HEK293 (cell line): ENCODE measurements at regions not wholly inside any gene's neighbourhood (a gene's known extent, or its start where the extent isn't known, plus 50 kb on each side); places are given as distances from the start of the nearest gene placed in this dataset.

ENCODE experiments used
- CTCF ChIA-PET: fragments of 350-600 bp; formaldehyde crosslinking; extraction: SDS; loops from one replicate; lab custom pipeline; 2021; ENCODE audit warnings: antibody characterized with exemption; lab: Yijun Ruan, JAX
- POLR2A ChIA-PET: fragments of 300-600 bp; formaldehyde crosslinking; extraction: SDS; loops from one replicate; lab custom pipeline; 2020; ENCODE audit warnings: antibody characterized with exemption, inconsistent platforms; lab: Yijun Ruan, JAX
- H3K27ac ChIP-seq: fragments of 200-500 bp; sonication (Bioruptor generic); 2 replicates; pipeline ENCODE4 v1.5.1; 2014; ENCODE audit warnings: low read depth, low read length, control low read depth, inconsistent platforms; ENCODE audit errors: extremely low read depth
- H3K36me3 ChIP-seq, 2 experiments: fragments of 200-500 bp in 1 of 2; sonication (Bioruptor generic) in 1 of 2; 1 replicate in 1 of 2; 2 replicates in 1 of 2; pipeline ENCODE4 v1.5.1; 2014 to 2017; ENCODE audit warnings: inconsistent platforms in 2 of 2, low read length in 2 of 2; ENCODE audit not compliant: control insufficient read depth in 2 of 2, insufficient read depth in 1 of 2
- H3K4me1 ChIP-seq: fragments of 200-500 bp; sonication (Bioruptor generic); 2 replicates; pipeline ENCODE4 v1.5.1; 2014; ENCODE audit warnings: mild to moderate bottlenecking, low read length, inconsistent platforms; ENCODE audit not compliant: control insufficient read depth, insufficient read depth
- H3K4me3 ChIP-seq: 2 replicates; pipeline ENCODE4 v1.5.1; 2011; ENCODE audit warnings: low read depth, mild to moderate bottlenecking, control low read depth, low read length, moderate library complexity
- H3K9me3 ChIP-seq: fragments of 200-500 bp; sonication (Bioruptor generic); 2 replicates; pipeline ENCODE4 v1.5.1; 2014; ENCODE audit warnings: low read depth, low read length, inconsistent platforms; ENCODE audit not compliant: control insufficient read depth, insufficient read depth
- ATF2 ChIP-seq: fragments of 450-650 bp; formaldehyde crosslinking; IDR thresholded peaks from 2 replicates; pipeline ENCODE4 v1.5.1; 2016; ENCODE audit warnings: missing biosample characterization, missing genetic modification characterization, low read depth
- PBX3 ChIP-seq: sonication (generic); formaldehyde crosslinking; IDR thresholded peaks from 2 replicates; pipeline ENCODE4 v1.8.1; 2022; ENCODE audit warnings: mild to moderate bottlenecking, moderate library complexity, missing genetic modification reagents
- PRDM2 ChIP-seq: fragments of 450-650 bp; formaldehyde crosslinking; IDR thresholded peaks from 2 replicates; pipeline ENCODE4 v1.5.1; 2016; ENCODE audit warnings: missing biosample characterization, missing genetic modification characterization, borderline replicate concordance
- PRDM4 ChIP-seq: fragments of 450-650 bp; formaldehyde crosslinking; IDR thresholded peaks from 2 replicates; pipeline ENCODE4 v1.5.1; 2017; ENCODE audit warnings: missing biosample characterization, missing genetic modification characterization
- SP7 ChIP-seq: fragments of 450-650 bp; formaldehyde crosslinking; IDR thresholded peaks from 2 replicates; pipeline ENCODE4 v1.5.1; 2016; ENCODE audit warnings: missing biosample characterization, missing genetic modification characterization
- ZBTB8A ChIP-seq: fragments of 450-650 bp; formaldehyde crosslinking; IDR thresholded peaks from 2 replicates; pipeline ENCODE4 v1.5.1; 2016; ENCODE audit warnings: missing biosample characterization, missing genetic modification characterization
- ZNF112 ChIP-seq: fragments of 450-650 bp; formaldehyde crosslinking; IDR thresholded peaks from 2 replicates; pipeline ENCODE4 v1.5.0; 2017; ENCODE audit warnings: missing biosample characterization, missing genetic modification characterization
- ZNF121 ChIP-seq: fragments of 450-650 bp; formaldehyde crosslinking; IDR thresholded peaks from 2 replicates; pipeline ENCODE4 v1.5.1; 2016; ENCODE audit warnings: missing biosample characterization, missing genetic modification characterization
- ZNF138 ChIP-seq: fragments of 450-650 bp; formaldehyde crosslinking; IDR thresholded peaks from 2 replicates; pipeline ENCODE4 v1.5.1; 2016; ENCODE audit warnings: missing biosample characterization, missing genetic modification characterization, borderline replicate concordance
- ZNF146 ChIP-seq: fragments of 450-650 bp; formaldehyde crosslinking; IDR thresholded peaks from 2 replicates; pipeline ENCODE4 v1.5.1; 2016; ENCODE audit warnings: missing biosample characterization, missing genetic modification characterization
- ZNF19 ChIP-seq: fragments of 450-650 bp; formaldehyde crosslinking; IDR thresholded peaks from 2 replicates; pipeline ENCODE4; 2016; ENCODE audit warnings: missing biosample characterization, missing genetic modification characterization, low read depth
- ZNF335 ChIP-seq: fragments of 450-650 bp; formaldehyde crosslinking; conservative IDR thresholded peaks from 2 replicates; pipeline ENCODE4 v1.5.1; 2016; ENCODE audit warnings: missing biosample characterization, missing genetic modification characterization
- ZNF341 ChIP-seq: fragments of 450-650 bp; formaldehyde crosslinking; IDR thresholded peaks from 2 replicates; pipeline ENCODE4; 2016; ENCODE audit warnings: low read depth, missing biosample characterization, missing genetic modification characterization

- no peaks in the 10 kb centered on the region for H3K36me3 ChIP-seq
- peak; percentile 81 for TF ChIP-seq ZNF146 (tag by site-specific recombination)
- no peak for TF ChIP-seq ZNF138 (tag by site-specific recombination)
- TF ChIP-seq, all 188 proteins: peak for 1
- no peak overlapping the region for H3K27ac ChIP-seq
- CTCF ChIA-PET, result interaction anchor here (1.9 kb wide), 1 partner anchor 9 kb away, joined by 13 read pairs; no protein-coding TSS in a partner anchor
- peaks cover 5% of the 10 kb centered on the region; the same call in 1 of the 2 replicates for H3K4me1 ChIP-seq
- H3K4me3 ChIP-seq, result no peak overlapping the region
- POLR2A ChIA-PET, result no interaction called here
- no peaks in the 10 kb centered on the region for H3K9me3 ChIP-seq
Measured at GRCh38 chr13:99907038-99907437, 64.5 kb downstream of the ZIC5 start.

GRCh38 chr13:99905814-99906213 is 65.8 kb downstream of the ZIC5 start:
- Histone ChIP-seq H3K4me3 (no peak overlapping the region), H3K9me3 (no peaks in the 10 kb centered on the region), H3K27ac (no peak overlapping the region), H3K36me3 (no peaks in the 10 kb centered on the region), H3K4me1 (peaks cover 5% of the 10 kb centered on the region; the same call in 1 of the 2 replicates)
- TF ChIP-seq ZNF121 (tag by site-specific recombination), result peak; percentile 89
- TF ChIP-seq PBX3 (CRISPR knock-in tag), result no peak
- no peak for TF ChIP-seq ZNF19 (tag by site-specific recombination)
- no peak for TF ChIP-seq SP7
- no peak for TF ChIP-seq ZNF335 (tag by site-specific recombination)
- POLR2A ChIA-PET, result no interaction called here
- CTCF ChIA-PET, result interaction anchor here (1.5 kb wide), 1 partner anchor 329 kb away, joined by 3 read pairs; no protein-coding TSS in a partner anchor

- no peak overlapping the region for H3K27ac ChIP-seq
- peaks cover 5% of the 10 kb centered on the region; the same call in 1 of the 2 replicates for H3K4me1 ChIP-seq
- no peaks in the 10 kb centered on the region for H3K36me3 ChIP-seq
- peak; percentile 90 for TF ChIP-seq PRDM4 (tag by site-specific recombination)
- no peak for TF ChIP-seq ZNF112 (tag by site-specific recombination)
- no peak for TF ChIP-seq PRDM2 (tag by site-specific recombination)
- TF ChIP-seq ZBTB8A (tag by site-specific recombination), result peak; percentile 25; the same call in 1 of the 2 replicates
- TF ChIP-seq ZNF341, result 0 out of 2 replicates have a peak, but pooled peaks have one; percentile 22
- peak; percentile 34; the same call in 1 of the 2 replicates for TF ChIP-seq ATF2 (tag by site-specific recombination)
- no peaks in the 10 kb centered on the region for H3K9me3 ChIP-seq
- no peak overlapping the region for H3K4me3 ChIP-seq
- CTCF ChIA-PET, result interaction anchor here (0.5 to 1.5 kb wide), 5 partner anchors 9 to 610 kb away, joined by 3 to 5 read pairs (median 3); no protein-coding TSS in a partner anchor
- POLR2A ChIA-PET, result no interaction called here
Measured at GRCh38 chr13:99905224-99905623, 66.3 kb downstream of the ZIC5 start.
